ENCODE measurements at regions not wholly inside any gene's neighbourhood (a gene's known extent, or its start where the extent isn't known, plus 50 kb on each side); places are given as distances from the start of the nearest gene placed in this dataset.
"Not testable (repeated sequence)": the region's sequence is repeated elsewhere in the genome, so short reads cannot be mapped to it uniquely, and the experiment has no call there.

DNA sequence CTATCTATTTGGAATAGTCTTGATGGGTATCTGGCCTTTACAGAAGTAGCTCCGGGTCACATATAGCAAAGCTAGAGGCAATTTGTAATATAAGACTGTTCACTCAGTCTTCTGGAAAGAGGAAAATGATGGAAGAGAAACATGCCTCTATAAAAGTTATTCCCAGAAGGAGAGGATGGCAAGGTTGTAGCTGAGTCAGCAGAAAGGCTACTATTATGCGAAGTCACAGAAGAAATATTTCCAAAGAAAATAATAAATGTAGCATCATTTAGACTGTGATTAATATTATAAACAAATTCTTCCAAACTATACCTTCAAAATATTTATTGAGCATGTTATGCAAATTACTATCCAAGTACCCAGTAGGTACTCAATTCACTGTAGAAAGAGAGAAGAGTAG is 1027.7 kb upstream of the TMEFF2 start:
- DNase-seq, result no peak

DNA sequence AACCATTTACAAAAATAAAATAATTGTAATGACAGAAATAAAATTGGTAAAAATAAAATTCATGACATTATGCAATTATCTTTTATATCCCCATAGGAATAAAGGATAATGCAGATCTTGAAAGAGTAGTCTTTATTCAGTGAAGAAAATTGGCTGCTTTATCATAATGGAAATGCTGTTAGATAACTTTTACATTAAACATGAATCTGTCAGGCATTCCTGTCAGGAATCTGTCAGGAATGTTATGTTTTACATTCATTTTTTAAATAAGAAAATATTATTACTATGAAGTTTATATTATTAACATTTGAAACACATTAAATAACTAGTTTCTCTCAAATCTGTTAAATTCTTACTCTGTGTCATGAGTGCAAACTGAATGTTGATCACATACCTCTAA is 1024.7 kb upstream of the TMEFF2 start:
- no peak for DNase-seq

- DNase-seq, result no peak
Observed at GRCh38 chr2:193201583-193201982, 1006.9 kb upstream of the TMEFF2 start.

- DNase-seq, result no peak
Observed at GRCh38 chr2:193199322-193199721, 1004.6 kb upstream of the TMEFF2 start.

- no peak for DNase-seq
Observed at GRCh38 chr2:193187816-193188215, 993.1 kb upstream of the TMEFF2 start.

DNA sequence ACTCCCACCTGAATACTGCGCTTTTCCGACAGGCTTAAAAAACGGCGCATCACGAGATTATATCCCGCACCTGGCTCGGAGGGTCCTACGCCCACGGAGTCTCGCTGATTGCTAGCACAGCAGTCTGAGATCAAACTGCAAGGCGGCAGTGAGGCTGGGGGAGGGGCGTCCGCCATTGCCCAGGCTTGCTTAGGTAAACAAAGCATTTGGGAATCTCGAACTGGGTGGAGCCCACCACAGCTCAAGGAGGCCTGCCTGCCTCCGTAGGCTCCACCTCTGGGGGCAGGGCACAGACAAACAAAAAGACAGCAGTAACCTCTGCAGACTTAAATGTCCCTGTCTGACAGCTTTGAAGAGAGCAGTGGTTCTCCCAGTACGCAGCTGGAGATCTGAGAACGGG is 976.2 kb upstream of the TMEFF2 start:
- not testable (repeated sequence) for DNase-seq

DNA sequence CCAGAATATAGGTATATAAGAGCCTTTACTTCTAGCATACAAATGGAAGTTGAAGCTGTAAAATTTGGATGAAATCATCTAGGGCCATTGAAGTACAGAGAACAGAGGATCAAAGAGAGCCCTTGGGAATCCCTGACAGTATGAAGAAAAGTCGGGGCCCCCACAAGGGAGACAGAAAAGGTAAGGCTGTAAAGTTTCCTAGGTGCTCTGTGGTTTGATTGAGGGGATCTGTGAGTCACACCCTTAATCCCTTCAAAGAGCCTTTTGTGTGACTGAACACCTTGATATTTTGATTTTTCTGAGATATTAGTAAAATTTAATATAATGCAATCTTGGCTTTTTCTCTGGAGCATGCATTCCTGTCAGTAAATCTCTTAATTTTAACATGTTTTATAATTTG is 961.7 kb upstream of the TMEFF2 start:
- DNase-seq, result no peak

DNA sequence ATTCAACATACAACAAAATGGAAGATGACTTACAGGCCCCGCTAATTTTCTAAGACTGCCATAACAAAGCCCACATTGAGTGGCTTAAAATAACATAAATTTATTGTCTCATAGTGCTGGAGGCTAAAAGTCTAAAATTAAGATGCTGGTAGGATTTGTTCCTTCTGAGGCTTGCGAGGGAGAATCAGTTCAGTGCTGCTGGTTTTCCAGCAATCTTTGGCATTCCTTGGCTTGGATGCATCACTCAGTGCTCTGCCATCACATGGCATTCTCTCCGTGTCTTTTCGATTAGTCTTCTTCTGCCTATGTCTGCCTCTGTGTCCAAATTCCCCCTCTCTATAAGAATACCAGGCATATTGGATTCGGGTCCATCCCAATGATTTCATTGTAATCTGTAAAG is 959.3 kb upstream of the TMEFF2 start:
- DNase-seq, result no peak

- DNase-seq, result no peak
Observed at GRCh38 chr2:193153576-193153975, 958.8 kb upstream of the TMEFF2 start.

GRCh38 chr2:193142467-193142866 is 947.7 kb upstream of the TMEFF2 start:
- DNase-seq, result not testable (repeated sequence)

- no peak for DNase-seq
Observed at GRCh38 chr2:193141998-193142397, 947.3 kb upstream of the TMEFF2 start.

- DNase-seq, result not testable (repeated sequence)
Observed at GRCh38 chr2:193140895-193141294, 946.2 kb upstream of the TMEFF2 start.

GRCh38 chr2:193124815-193125214 is 930.1 kb upstream of the TMEFF2 start:
- DNase-seq, result no peak

DNA sequence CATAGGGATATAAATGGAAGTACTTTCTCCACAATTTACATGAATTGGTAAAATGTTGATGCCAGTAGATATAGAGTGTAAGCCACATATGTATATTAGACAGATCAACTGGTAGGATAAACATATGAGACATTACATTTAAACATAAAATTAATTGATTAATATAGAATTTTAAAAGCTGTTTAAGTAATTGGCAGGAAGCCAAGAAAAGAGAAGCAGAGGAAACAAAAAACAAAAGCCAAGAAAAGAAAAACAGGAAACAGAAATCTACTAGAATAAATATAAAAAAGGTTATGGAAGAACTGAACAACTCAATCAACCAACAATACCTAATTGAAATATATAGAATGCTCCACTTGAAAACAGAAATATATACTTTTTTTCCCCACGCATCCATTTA is 920.1 kb upstream of the TMEFF2 start:
- no peak for DNase-seq

- no peak for DNase-seq
Observed at GRCh38 chr2:193112986-193113385, 918.3 kb upstream of the TMEFF2 start.

DNA sequence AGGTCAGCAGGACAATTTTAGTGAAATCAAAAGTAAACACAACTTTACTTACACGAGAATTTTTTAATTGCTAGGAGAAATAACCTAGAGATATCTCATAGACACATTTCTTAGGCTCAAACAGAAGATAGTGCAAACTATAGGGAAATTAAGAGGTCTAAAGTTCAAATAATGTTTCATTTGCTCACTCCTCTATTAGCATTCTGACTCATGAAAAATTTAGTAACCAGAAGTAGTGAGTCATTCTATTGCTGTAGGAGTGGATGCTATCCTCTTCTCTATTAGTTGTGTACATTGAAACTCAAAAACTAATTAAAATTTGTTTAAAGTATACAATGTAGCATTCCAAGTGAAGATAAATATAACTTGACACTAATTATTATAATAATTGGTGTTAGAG is 908.3 kb upstream of the TMEFF2 start:
- no peak for DNase-seq

DNA sequence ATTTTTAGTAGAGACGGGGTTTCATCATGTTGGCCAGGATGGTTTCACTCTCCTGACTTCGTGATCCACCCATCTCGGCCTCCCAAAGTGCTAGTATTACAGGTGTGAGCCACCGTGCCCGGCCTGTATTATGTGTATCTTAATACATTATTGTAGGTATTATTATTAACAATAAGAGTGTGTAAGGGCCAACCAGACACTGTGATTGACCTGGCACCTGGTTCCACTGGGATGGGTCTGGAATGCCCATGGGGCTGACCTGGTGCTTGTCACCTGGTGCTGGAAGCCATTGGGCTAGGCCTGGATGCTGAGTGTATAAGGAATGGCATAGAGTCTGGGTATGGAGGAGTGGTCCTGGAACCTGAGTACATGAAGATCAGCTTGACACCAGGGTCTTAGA is 906.9 kb upstream of the TMEFF2 start:
- no peak for DNase-seq

DNA sequence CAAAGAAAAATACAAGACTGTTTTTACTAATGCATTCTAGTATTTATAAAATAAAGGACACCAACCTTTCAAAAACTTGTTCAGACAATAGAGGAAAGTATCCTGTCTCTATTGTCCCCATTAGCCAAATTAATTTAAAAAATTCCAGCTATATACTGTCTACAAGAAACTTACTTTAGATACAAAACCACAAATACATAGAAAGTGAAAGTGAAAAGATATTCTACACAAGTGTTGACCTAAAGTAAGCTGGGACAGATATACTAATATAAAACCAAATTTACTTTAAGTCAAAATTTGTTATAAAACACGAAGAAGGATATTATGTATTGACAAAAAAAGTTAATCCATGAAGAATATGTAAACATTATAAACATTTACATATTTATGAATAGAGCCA is 893.3 kb upstream of the TMEFF2 start:
- no peak for DNase-seq

DNA sequence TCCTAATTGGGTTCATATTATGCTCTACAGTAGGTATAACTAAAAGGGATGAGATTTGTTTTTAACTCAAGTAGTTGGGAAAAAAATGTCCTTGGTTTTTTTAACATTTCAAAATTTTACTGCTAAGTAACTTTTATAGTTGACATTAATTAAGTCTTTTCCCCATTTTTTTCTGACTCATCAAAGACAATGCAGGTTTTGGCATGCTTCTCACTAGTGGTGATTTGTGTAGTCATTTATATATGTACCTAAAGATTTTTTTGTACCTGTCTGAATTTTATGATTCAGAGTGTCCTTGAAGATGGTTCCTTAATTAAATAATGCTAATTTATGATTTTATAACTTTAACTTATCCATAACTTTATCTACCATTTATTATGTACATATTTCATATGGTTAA is 882.3 kb upstream of the TMEFF2 start:
- DNase-seq, result no peak

DNA sequence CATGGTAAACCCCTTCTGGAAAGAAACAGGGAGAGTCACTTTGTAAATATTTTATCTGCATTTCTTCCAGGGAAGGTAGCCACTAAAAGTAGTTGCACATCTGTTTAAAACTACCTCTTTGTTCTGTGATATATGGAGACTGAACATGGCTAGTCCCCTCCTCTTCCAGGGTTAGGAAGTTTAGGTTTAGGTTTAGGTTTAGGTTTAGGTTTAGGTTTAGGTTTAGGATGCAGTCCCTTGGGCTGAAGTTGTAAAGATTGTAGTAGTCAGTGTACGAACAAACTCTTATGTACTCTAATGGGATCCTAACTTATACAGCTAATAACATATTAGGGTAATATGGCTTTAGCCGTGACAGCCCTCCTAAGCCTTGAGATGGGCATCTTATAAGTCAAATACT is 880.2 kb upstream of the TMEFF2 start:
- no peak for DNase-seq

- DNase-seq, result no peak
Observed at GRCh38 chr2:193072647-193073046, 877.9 kb upstream of the TMEFF2 start.

GRCh38 chr2:193025556-193025955 is 830.8 kb upstream of the TMEFF2 start:
- DNase-seq, result not testable (repeated sequence)

DNA sequence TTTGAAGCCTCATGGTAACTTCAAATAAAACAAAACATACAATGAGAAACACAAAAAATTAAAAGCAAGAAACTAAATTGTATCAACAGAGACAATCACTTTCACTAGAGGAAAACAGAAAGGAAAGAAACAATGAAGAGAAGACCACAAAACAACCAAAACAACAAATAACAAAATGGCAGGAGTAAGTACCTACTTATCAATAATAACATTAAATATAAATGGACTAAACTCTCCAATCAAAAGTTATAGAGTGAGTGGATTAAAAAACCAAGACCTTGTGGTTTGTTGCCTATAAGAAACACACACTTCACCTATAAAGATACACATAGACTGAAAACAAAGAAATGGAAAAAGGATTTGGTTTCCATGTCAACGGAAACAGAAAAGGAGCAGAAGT is 830.1 kb upstream of the TMEFF2 start:
- DNase-seq, result no peak

DNA sequence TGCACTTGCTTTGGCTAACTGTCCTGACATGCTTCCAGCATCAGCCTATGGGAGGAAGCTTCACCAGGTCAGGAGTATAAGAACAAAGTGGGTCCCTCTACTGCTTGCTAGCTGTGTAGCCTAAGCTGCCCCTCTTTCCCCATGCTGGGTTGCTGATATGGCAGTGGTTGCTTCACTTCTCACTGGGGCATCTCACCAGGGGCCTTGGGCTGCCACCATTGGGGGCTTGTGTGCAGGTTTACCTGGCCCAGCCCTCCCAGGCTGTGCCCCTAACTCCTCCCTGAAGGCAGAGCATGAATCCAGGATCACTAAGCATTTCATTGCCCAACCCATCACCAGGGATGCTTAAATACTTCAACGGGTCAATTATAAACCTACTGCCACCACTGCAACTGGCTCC is 817.1 kb upstream of the TMEFF2 start:
- no peak for DNase-seq

DNA sequence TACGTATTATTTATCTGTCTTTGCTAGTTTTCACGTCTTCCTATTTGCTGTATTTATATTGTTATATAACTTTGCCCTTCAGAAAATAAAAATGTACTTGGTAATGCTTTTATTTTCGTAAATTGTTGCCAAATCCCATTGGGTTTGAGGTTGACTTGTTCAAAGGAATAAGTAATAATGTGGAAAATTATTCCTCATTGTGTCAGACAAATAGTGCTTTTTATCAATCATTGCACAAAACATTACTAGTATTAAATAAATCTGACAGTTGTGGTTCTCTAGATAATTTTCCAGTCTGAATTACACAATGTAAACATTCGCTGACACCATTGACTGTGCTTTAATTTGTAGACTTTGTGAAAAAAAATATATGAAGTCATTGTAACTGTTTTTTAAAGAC is 798.3 kb upstream of the TMEFF2 start:
- no peak for DNase-seq

- no peak for DNase-seq
Observed at GRCh38 chr2:192983173-192983572, 788.4 kb upstream of the TMEFF2 start.

Measured in activated CD4-positive, alpha-beta T cell treated with anti-CD3 and anti-CD28 coated beads for 1 hour (primary cell).